Activated B cell treated with CpG ODN at 0.5 μM for 24 hours (primary cell): ENCODE measurements at regions not wholly inside any gene's neighbourhood (a gene's known extent, or its start where the extent isn't known, plus 50 kb on each side); places are given as distances from the start of the nearest gene placed in this dataset.

Experiments used
- ATAC-seq: fragments of 200-7000 bp; cut with Tn5 transposase; one replicate; pipeline ENCODE4 v1.10.0; 2021; ENCODE audit warnings: low read depth, mild to moderate bottlenecking, moderate library complexity
- CTCF ChIA-PET: fragments of 350-600 bp; sonication (Branson Sonifier 250); formaldehyde crosslinking; loops from one replicate; lab custom pipeline; 2021; ENCODE audit warnings: antibody characterized with exemption; lab: Charles Lee
- POLR2A ChIA-PET: fragments of 350-600 bp; sonication (Branson Sonifier 250); formaldehyde crosslinking; loops from one replicate; lab custom pipeline; 2021; ENCODE audit warnings: antibody characterized with exemption; lab: Charles Lee
- DNase-seq: peaks from one replicate; pipeline ENCODE4 v3.0.0; 2022
- H3K27ac Mint-ChIP-seq: one replicate; pipeline ENCODE4 v1.8.0; 2020; ENCODE audit warnings: mixed read lengths
- H3K27me3 Mint-ChIP-seq: one replicate; pipeline ENCODE4 v1.8.0; 2021; ENCODE audit warnings: mixed read lengths
- H3K36me3 Mint-ChIP-seq: one replicate; pipeline ENCODE4 v1.8.0; 2021; ENCODE audit warnings: low read depth, mixed read lengths
- H3K4me1 Mint-ChIP-seq: one replicate; pipeline ENCODE4 v1.8.0; 2021; ENCODE audit warnings: mixed read lengths
- H3K4me3 Mint-ChIP-seq: one replicate; pipeline ENCODE4 v1.8.0; 2020; ENCODE audit warnings: mild to moderate bottlenecking, mixed read lengths
- H3K9me3 Mint-ChIP-seq: one replicate; pipeline ENCODE4 v1.8.0; 2020; ENCODE audit warnings: mixed read lengths
- CTCF ChIP-seq: fragments of 200-600 bp; IDR thresholded peaks from one replicate; pipeline ENCODE4 v1.8.0; 2022; ENCODE audit warnings: antibody characterized with exemption, mild to moderate bottlenecking
- intact Hi-C: fragments of 100-400 bp; cut with micrococcal nuclease; formaldehyde crosslinking; loops from one replicate; pipeline ENCODE4 v1.15.1; 2024

GRCh38 chr18:22005191-22005841, 164.1 kb upstream of the GATA6 start:
- H3K4me1 Mint-ChIP-seq = no peaks in the 10 kb centered on the region
- H3K27ac Mint-ChIP-seq = no peak overlapping the region
- no peaks in the 10 kb centered on the region for H3K36me3 Mint-ChIP-seq
- POLR2A ChIA-PET = no interaction called here
- H3K4me3 Mint-ChIP-seq = no peak overlapping the region
- no peaks in the 10 kb centered on the region for H3K27me3 Mint-ChIP-seq
- no peak for TF ChIP-seq CTCF
- intact Hi-C loops = no loop called here
- no peak for ATAC-seq
- no peaks in the 10 kb centered on the region for H3K9me3 Mint-ChIP-seq
- CTCF ChIA-PET = no interaction called here
- DNase-seq = no peak

GRCh38 chr18:22006458-22006857, 162.9 kb upstream of the GATA6 start:
- H3K27me3 Mint-ChIP-seq = no peaks in the 10 kb centered on the region
- ATAC-seq (no peak), DNase-seq (no peak)
- CTCF ChIA-PET = no interaction called here
- no peaks in the 10 kb centered on the region for H3K36me3 Mint-ChIP-seq
- intact Hi-C loops = no loop called here
- POLR2A ChIA-PET = no interaction called here
- TF ChIP-seq CTCF = no peak
- no peaks in the 10 kb centered on the region for H3K9me3 Mint-ChIP-seq
- no peak overlapping the region for H3K27ac Mint-ChIP-seq
- H3K4me1 Mint-ChIP-seq = no peaks in the 10 kb centered on the region
- H3K4me3 Mint-ChIP-seq = no peak overlapping the region

- ATAC-seq (no peak), DNase-seq (no peak)
- intact Hi-C loops = no loop called here
- no peaks in the 10 kb centered on the region for H3K27me3 Mint-ChIP-seq
- TF ChIP-seq CTCF = no peak
- H3K4me1 Mint-ChIP-seq = no peaks in the 10 kb centered on the region
- H3K4me3 Mint-ChIP-seq = no peak overlapping the region
- H3K36me3 Mint-ChIP-seq = no peaks in the 10 kb centered on the region
- ChIA-PET CTCF (interaction anchor here (0.9 kb wide), 1 partner anchor 9 kb away, joined by 3 read pairs; no protein-coding TSS in a partner anchor), POLR2A (no interaction called here)
- H3K27ac Mint-ChIP-seq = no peak overlapping the region
- H3K9me3 Mint-ChIP-seq = peaks cover 10% of the 10 kb centered on the region
These were observed 160.1 kb upstream of the GATA6 start for GRCh38 chr18:22009242-22009641.

- ATAC-seq (no peak), DNase-seq (no peak)
- peaks cover 13% of the 10 kb centered on the region for H3K9me3 Mint-ChIP-seq
- intact Hi-C loops = no loop called here
- no peak overlapping the region for H3K4me3 Mint-ChIP-seq
- TF ChIP-seq CTCF = no peak
- H3K27me3 Mint-ChIP-seq = no peaks in the 10 kb centered on the region
- CTCF ChIA-PET = no interaction called here
- H3K36me3 Mint-ChIP-seq = no peaks in the 10 kb centered on the region
- H3K4me1 Mint-ChIP-seq = no peaks in the 10 kb centered on the region
- no peak overlapping the region for H3K27ac Mint-ChIP-seq
- POLR2A ChIA-PET = no interaction called here
These were observed 155.4 kb upstream of the GATA6 start for GRCh38 chr18:22013993-22014392.

- CTCF ChIA-PET = no interaction called here
These were observed 154.2 kb upstream of the GATA6 start for GRCh38 chr18:22015156-22015555.

More at GRCh38 chr18:22015156-22015555, 154.2 kb upstream of the GATA6 start:
- Mint-ChIP-seq H3K27me3 (no peaks in the 10 kb centered on the region), H3K4me3 (no peak overlapping the region), H3K9me3 (peaks cover 13% of the 10 kb centered on the region), H3K36me3 (no peaks in the 10 kb centered on the region), H3K4me1 (no peaks in the 10 kb centered on the region), H3K27ac (no peak overlapping the region)
- DNase-seq (no peak), ATAC-seq (no peak)
- POLR2A ChIA-PET = no interaction called here
- intact Hi-C loops = no loop called here
- TF ChIP-seq CTCF = no peak
